Activated CD8-positive, alpha-beta memory T cell treated with anti-CD3 and anti-CD28 coated beads, Interleukin-2, amount 50 U/mL, for 24 hours (primary cell): ENCODE measurements at regions not wholly inside any gene's neighbourhood (a gene's known extent, or its start where the extent isn't known, plus 50 kb on each side); places are given as distances from the start of the nearest gene placed in this dataset.
"Not testable (repeated sequence)": the region's sequence is repeated elsewhere in the genome, so short reads cannot be mapped to it uniquely, and the experiment has no call there.

Experiments used
- DNase-seq: peaks from one replicate; pipeline ENCODE4 v3.0.0-alpha.2; 2020; ENCODE audit errors: extremely low read depth

- no peak for DNase-seq
These were observed 282.1 kb downstream of the CXCL12 start for GRCh38 chr10:44102726-44103255.

- no peak for DNase-seq
These were observed 283.8 kb downstream of the CXCL12 start for GRCh38 chr10:44101082-44101481.

DNA sequence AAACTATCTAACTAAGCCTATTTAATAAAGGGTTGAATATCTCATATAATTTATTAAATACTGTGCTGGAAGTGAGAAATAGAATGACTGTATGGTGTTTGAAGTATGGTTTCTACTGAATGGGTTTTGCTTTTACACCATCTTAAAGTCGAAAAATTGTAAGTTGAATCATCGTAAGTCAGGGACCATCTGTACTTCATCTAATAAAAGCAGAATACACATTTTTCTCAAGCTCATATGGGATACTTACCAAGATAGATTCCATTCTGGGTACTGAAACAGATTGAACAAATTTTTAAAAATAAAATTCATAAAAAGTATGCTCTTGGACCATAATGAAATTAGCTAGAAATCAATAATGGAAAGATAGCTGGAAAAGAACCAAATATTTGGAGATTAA lies 285.4 kb downstream of the CXCL12 start:
- DNase-seq, result no peak

- not testable (repeated sequence) for DNase-seq
These were observed 288.7 kb downstream of the CXCL12 start for GRCh38 chr10:44096217-44096616.

DNA sequence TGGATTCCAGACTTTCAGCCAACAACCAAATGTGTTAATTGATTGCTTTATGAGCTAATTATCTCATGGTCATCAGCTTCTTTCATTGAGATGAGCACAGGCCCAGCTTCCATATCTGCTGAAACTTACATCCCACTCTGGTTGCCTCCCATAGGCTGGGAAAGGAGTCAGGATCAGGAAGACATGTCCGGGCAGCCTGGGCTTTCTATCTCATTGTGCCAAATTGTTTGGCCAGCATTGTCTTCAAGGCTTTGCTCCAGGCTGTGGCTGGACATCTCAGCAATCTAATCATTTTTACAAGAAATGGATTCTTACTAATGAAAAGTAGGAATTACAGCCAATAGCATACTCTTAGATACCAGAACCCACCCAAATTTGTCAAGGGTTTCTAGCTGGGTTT lies 295.2 kb downstream of the CXCL12 start:
- DNase-seq, result no peak

GRCh38 chr10:44087403-44087802 lies 297.5 kb downstream of the CXCL12 start:
- no peak for DNase-seq

DNA sequence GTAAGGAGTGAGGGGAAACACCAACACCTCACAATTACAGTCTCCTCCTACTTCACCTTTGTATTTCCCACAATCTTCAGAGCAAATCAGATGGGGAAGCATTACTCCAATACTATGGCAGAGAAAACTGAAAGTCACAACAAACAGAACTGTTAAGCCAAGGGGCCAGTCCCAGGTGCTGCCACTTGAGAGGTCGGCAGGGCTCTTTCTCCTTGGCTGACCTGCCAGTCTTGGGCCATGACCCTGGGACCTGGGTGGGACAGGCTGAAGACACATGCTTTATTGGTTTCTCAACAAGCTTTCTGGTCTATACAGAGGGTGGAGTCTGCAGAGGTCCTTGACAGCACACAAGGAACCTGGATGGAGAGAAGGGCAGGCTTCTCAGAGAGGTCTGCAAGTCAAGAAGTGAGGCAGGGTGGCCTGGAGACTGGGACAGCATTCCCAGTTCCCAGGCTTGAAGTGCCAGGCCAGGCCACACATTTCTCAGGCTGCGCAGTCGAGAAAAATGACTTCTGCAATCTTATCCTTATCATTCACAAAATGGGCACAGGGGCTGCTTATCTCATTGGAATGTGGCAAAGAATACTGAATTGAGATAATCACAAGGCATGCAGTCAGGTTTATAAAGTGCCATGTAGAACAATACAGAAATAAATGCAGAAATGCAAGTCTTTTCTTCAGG lies 301.0 kb downstream of the CXCL12 start:
- no peak for DNase-seq

DNA sequence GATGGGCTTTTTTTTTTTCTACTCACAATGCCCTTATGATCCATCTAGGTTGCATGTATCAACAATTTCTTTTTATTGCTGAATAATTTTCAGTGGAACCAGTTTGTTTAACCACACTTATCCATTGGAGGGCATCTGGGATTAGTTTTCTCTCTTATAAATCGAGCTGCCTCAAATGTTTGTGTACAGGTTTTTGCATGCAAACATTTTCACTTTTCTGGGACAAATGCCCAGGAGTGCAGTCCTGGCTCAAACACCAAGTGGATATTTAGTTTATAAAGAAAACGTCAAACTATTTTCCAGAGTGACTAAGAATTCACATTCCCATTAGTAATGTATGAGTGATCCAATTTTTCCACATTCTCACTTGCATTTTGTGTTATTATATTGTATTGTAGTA lies 313.4 kb downstream of the CXCL12 start:
- DNase-seq, result no peak

GRCh38 chr10:44070282-44070681 lies 314.6 kb downstream of the CXCL12 start:
- DNase-seq, result no peak

- DNase-seq, result no peak
These were observed 315.3 kb downstream of the CXCL12 start for GRCh38 chr10:44069573-44069972.

DNA sequence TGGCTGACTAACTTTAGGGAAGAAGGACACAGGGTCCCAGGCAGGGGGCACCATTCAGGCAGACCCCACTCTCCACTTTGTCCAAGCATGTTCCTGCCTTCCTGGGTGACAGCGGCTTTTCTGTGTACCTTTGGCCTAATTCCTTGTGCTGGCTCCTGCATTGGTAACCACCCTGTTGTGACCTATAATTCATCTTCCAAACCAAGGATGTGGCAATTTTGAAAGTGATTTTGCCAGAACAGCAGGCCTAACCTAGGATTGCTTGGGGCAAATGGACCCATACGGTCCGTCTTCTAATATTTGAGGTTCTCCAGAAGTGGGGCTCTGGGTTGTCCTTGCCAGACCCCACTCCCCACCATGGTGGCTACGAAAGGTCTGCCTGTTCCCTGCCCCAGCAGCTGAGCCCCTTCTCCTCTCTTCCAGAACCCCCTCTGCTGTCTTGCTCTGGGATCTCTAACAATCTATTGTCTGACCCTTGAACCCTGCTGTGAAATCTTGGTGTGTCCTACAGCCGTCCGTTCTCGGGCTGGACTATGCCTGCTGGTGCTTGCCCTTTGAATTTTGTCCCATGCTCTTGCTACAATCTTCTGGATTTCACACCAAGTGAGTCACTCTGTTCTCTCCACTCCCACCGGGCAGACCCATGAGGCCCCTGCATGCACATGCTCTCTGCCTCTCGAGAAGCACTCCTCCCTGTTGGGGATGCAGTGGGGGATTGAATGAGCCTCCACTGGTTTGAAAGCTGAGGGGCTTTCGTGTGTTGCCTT lies 316.0 kb downstream of the CXCL12 start:
- no peak for DNase-seq

GRCh38 chr10:44067432-44067831 lies 317.5 kb downstream of the CXCL12 start:
- no peak for DNase-seq

- DNase-seq, result no peak
These were observed 318.2 kb downstream of the CXCL12 start for GRCh38 chr10:44066527-44067255.

- no peak for DNase-seq
These were observed 318.9 kb downstream of the CXCL12 start for GRCh38 chr10:44065788-44066526.

DNA sequence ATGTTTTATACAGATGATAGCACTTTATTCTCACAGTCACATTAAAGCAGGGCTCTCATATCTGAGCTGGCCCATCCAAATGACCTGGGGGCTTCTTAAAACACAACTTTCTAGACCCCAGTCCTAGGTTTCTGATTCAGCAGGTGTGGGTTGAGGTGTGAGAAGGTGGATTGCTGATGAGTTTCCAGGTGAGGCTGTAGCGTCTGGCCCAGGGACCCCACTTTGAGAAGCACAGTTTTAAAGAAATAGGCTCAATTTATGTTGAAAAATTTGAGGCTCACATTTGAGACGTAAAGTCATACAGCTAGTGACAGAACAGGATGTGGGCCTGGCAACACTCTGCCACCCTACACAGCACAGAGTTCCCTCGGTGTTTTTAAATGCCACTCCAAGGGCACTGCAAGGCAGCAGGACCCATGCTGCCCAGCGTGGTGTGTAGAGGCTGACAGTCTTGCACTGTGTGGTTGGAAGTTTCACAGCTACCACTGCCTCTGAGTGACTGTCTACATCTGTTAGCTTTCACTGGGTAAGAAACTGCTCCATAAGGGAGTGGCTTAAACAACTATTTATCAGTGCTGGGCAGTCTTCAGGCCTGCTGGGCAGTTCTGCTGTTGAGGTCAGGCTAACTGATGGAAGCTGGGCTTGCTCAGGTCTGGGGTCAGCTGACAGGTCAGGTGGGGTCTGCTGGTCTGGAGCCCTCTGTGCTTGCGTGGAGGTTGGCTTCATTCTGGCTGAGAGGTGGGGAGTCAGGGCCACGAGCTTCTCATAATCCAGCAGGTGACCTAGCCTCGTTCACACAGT lies 319.7 kb downstream of the CXCL12 start:
- DNase-seq, result no peak

- DNase-seq, result no peak
These were observed 320.6 kb downstream of the CXCL12 start for GRCh38 chr10:44064317-44064716.

DNA sequence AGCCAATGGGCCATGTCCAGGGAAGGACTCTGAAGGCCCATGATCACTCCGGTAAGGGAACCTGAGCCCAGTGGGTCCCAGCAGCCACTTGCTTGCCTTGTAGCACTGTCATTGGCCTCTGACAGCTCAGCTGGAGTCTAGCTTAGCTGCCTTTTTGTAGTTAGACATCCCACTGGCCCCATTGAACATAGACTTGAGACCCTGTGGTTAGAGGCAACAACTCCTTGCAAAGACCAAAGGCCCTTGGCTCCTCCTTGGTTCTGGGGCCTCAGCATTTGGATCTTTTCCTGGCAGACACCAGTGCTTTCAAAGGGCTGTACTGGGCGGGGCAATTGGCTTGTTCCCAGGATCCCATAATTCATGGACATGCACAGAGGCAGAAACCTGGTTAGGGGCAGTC lies 321.2 kb downstream of the CXCL12 start:
- DNase-seq, result no peak

- no peak for DNase-seq
These were observed 324.2 kb downstream of the CXCL12 start for GRCh38 chr10:44060719-44061118.

DNA sequence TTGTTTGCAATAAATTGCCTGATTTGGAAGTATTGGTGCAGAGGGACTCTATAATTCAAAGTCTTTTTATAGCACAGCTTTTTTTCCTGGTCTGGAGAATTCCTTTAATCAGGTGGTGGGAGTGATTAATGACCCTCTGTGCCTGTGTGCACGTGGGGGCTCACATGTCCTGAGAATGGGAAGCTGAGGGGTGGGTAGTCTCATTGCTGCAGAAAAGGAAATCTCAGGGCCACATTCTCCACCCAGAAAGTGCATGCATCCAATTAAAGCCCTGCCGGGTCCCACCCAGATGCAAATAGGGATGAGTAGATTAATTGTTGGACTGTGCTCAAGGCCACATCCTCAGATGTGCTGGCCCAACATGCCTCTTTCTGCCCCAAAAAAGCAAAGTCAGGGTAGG lies 324.7 kb downstream of the CXCL12 start:
- DNase-seq, result no peak

DNA sequence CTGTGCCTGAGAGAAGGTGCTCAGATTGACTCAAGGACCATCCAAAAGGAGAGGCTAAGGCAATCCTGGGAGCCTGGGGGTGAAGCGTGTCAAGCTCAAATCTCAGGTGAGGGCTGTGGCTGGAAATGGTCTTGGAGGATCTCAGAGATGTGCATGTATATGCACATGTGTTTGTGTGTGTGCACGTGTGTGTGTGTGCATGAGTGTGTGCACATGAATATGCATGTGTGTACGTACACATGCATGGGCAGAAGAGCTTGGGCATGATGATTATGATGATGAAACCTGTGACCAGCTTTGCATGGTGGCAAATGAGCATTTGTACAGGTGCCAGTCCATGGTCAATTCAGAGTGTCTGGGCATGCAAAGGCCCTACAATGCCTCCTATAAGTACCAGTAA lies 326.6 kb downstream of the CXCL12 start:
- no peak for DNase-seq
